ENCODE measurements at regions not wholly inside any gene's neighbourhood (a gene's known extent, or its start where the extent isn't known, plus 50 kb on each side); places are given as distances from the start of the nearest gene placed in this dataset.
"Not testable (repeated sequence)": the region's sequence is repeated elsewhere in the genome, so short reads cannot be mapped to it uniquely, and the experiment has no call there.

DNA sequence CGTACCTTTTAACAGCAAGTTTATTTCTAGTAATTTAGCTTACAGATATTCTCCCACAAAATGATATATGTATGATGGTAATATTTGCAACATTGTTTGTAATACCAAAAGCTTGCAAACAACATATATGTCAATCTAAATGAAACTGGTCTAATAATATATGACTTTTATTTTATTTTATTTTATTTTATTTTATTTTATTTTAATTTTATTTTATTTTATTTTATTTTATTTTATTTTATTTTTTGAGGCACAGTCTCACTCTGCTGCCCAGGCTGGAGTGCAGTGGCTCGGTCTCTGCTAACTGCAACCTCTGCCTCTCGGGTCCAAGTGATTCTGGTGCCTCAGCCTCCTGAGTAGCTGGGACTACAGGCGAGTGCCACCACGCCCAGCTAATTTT, 94.6 kb upstream of the ABCA1 start:
- TF ChIP-seq, protein P1, sequence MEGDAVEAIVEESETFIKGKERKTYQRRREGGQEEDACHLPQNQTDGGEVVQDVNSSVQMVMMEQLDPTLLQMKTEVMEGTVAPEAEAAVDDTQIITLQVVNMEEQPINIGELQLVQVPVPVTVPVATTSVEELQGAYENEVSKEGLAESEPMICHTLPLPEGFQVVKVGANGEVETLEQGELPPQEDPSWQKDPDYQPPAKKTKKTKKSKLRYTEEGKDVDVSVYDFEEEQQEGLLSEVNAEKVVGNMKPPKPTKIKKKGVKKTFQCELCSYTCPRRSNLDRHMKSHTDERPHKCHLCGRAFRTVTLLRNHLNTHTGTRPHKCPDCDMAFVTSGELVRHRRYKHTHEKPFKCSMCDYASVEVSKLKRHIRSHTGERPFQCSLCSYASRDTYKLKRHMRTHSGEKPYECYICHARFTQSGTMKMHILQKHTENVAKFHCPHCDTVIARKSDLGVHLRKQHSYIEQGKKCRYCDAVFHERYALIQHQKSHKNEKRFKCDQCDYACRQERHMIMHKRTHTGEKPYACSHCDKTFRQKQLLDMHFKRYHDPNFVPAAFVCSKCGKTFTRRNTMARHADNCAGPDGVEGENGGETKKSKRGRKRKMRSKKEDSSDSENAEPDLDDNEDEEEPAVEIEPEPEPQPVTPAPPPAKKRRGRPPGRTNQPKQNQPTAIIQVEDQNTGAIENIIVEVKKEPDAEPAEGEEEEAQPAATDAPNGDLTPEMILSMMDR (IDR thresholded peaks at IDR 0.05; ENCODE audit: poor library complexity, severe bottlenecking) = not testable (repeated sequence)
- not testable (repeated sequence) for TF ChIP-seq EZH2 (IDR thresholded peaks at IDR 0.05; ENCODE audit: borderline replicate concordance, insufficient read depth, low read length, poor library complexity, severe bottlenecking); EP300 (conservative IDR thresholded peaks at IDR 0.05; ENCODE audit: poor library complexity, severe bottlenecking); MXI1 (conservative IDR thresholded peaks at IDR 0.05; ENCODE audit: poor library complexity, severe bottlenecking); TAF1 (IDR thresholded peaks at IDR 0.05; ENCODE audit: low read depth)
- TF ChIP-seq, protein P2, sequence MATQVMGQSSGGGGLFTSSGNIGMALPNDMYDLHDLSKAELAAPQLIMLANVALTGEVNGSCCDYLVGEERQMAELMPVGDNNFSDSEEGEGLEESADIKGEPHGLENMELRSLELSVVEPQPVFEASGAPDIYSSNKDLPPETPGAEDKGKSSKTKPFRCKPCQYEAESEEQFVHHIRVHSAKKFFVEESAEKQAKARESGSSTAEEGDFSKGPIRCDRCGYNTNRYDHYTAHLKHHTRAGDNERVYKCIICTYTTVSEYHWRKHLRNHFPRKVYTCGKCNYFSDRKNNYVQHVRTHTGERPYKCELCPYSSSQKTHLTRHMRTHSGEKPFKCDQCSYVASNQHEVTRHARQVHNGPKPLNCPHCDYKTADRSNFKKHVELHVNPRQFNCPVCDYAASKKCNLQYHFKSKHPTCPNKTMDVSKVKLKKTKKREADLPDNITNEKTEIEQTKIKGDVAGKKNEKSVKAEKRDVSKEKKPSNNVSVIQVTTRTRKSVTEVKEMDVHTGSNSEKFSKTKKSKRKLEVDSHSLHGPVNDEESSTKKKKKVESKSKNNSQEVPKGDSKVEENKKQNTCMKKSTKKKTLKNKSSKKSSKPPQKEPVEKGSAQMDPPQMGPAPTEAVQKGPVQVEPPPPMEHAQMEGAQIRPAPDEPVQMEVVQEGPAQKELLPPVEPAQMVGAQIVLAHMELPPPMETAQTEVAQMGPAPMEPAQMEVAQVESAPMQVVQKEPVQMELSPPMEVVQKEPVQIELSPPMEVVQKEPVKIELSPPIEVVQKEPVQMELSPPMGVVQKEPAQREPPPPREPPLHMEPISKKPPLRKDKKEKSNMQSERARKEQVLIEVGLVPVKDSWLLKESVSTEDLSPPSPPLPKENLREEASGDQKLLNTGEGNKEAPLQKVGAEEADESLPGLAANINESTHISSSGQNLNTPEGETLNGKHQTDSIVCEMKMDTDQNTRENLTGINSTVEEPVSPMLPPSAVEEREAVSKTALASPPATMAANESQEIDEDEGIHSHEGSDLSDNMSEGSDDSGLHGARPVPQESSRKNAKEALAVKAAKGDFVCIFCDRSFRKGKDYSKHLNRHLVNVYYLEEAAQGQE (IDR thresholded peaks at IDR 0.05; ENCODE audit: borderline replicate concordance) = not testable (repeated sequence)
